ENCODE measurements at regions not wholly inside any gene's neighbourhood (a gene's known extent, or its start where the extent isn't known, plus 50 kb on each side); places are given as distances from the start of the nearest gene placed in this dataset.

- no peak overlapping the region for H3K4me3 ChIP-seq (ENCODE audit: insufficient read depth, low read depth, low read length)
- no peaks in the 10 kb centered on the region for H3K4me1 ChIP-seq (ENCODE audit: control insufficient read depth, insufficient read depth, low read length)
- no peak overlapping the region for H4K5ac ChIP-seq (ENCODE audit: low read depth, low read length)
- no peak overlapping the region for H4K91ac ChIP-seq (ENCODE audit: insufficient read depth, low read depth, low read length)
- no peak overlapping the region for H2BK15ac ChIP-seq (ENCODE audit: low read depth, low read length)
- H2AK9ac ChIP-seq (replicated peaks; ENCODE audit: low read depth, low read length, poor library complexity) = no peak overlapping the region
- no peaks in the 10 kb centered on the region for H3K9me3 ChIP-seq (ENCODE audit: control insufficient read depth, insufficient read depth, low read length)
- H3K27ac ChIP-seq (ENCODE audit: insufficient read depth, low read length) = no peak overlapping the region
- POLR2A ChIA-PET (ENCODE audit: unreplicated experiment) = no interaction called here
- no peak overlapping the region for H3K23ac ChIP-seq (ENCODE audit: low read depth, low read length)
- H2BK5ac ChIP-seq (ENCODE audit: low read depth, low read length, poor library complexity, severe bottlenecking) = no peak overlapping the region
- DNase-seq (no peak), ATAC-seq (ENCODE audit: low read depth) (no peak)
- BruUV-seq (replicated peaks) = no TSS peak
- H4K8ac ChIP-seq (ENCODE audit: low read depth in 2 of 2, low read length in 2 of 2) = no peak overlapping the region
- in situ Hi-C loops (cut with MboI; ENCODE audit: low sequenced_read_pairs) = no loop called here
- dilution Hi-C loops (cut with HindIII; ENCODE audit: low sequenced_read_pairs, unreplicated experiment) = no loop called here
- H3K27me3 ChIP-seq (ENCODE audit: control insufficient read depth, insufficient read depth, low read length) = peaks cover 2% of the 10 kb centered on the region; the same call in 1 of the 2 replicates
- TF ChIP-seq CHD1 (IDR thresholded peaks at IDR 0.05; ENCODE audit: low read depth, low read length) (no peak), CTCF (conservative IDR thresholded peaks at IDR 0.05; ENCODE audit: low read depth, low read length) (no peak), POLR2A (IDR thresholded peaks at IDR 0.05; ENCODE audit: low read depth, low read length) (no peak), MXI1 (IDR thresholded peaks at IDR 0.05; ENCODE audit: borderline replicate concordance, low read depth, low read length) (no peak), CEBPB (IDR thresholded peaks at IDR 0.05; ENCODE audit: low read depth, low read length) (no peak), NFE2L2 (IDR thresholded peaks at IDR 0.05; ENCODE audit: low read depth, low read length) (no peak), RAD21 (IDR thresholded peaks at IDR 0.05; ENCODE audit: low read length) (no peak), MAZ (IDR thresholded peaks at IDR 0.05; ENCODE audit: borderline replicate concordance, low read depth, low read length) (no peak), MAFK (IDR thresholded peaks at IDR 0.05; ENCODE audit: low read depth, low read length) (no peak), USF2 (IDR thresholded peaks at IDR 0.05; ENCODE audit: low read depth, low read length) (no peak), RFX5 (IDR thresholded peaks at IDR 0.05; ENCODE audit: low read depth, low read length) (no peak), BHLHE40 (IDR thresholded peaks at IDR 0.05; ENCODE audit: low read depth, low read length) (no peak), ELK1 (IDR thresholded peaks at IDR 0.05; ENCODE audit: borderline replicate concordance, low read depth, low read length) (no peak)
- CTCF ChIA-PET = no interaction called here
- no peak overlapping the region for H2AK5ac ChIP-seq (ENCODE audit: low read depth, low read length)
- no peak overlapping the region for H2BK20ac ChIP-seq (ENCODE audit: low read depth, low read length)
- H3K79me1 ChIP-seq (ENCODE audit: low read depth in 1 of 2, low read length in 2 of 2) = no peaks in the 10 kb centered on the region
- H3K36me3 ChIP-seq (ENCODE audit: control insufficient read depth, insufficient read depth, low read length) = no peaks in the 10 kb centered on the region
- H3K9me1 ChIP-seq (ENCODE audit: insufficient read depth, low read length) = no peaks in the 10 kb centered on the region
- no peaks in the 10 kb centered on the region for H4K20me1 ChIP-seq (ENCODE audit: insufficient read depth, low read length)
- H3K18ac ChIP-seq (ENCODE audit: low read depth, low read length) = no peak overlapping the region
- H3K14ac ChIP-seq (replicated peaks; ENCODE audit: low read depth, low read length) = no peak overlapping the region
- no peak overlapping the region for H2AFZ ChIP-seq (replicated peaks; ENCODE audit: low read length, poor library complexity)
- H3K4me2 ChIP-seq (ENCODE audit: low read depth, low read length) = no peak overlapping the region
- intact Hi-C loops (cut with micrococcal nuclease) = no loop called here
- no peak overlapping the region for H3K9ac ChIP-seq (ENCODE audit: low read depth, low read length)
- no peak overlapping the region for H2BK120ac ChIP-seq (ENCODE audit: low read depth, low read length)
- no peak overlapping the region for H3K56ac ChIP-seq (ENCODE audit: extremely low read depth, insufficient read depth, low read length)
- H3K4ac ChIP-seq (ENCODE audit: low read depth, low read length) = no peak overlapping the region
- WGBS, 2 experiments (ENCODE audit: extremely low coverage in 2 of 2, insufficient read length in 1 of 2) = no CpG with 5 or more reads among the region's 13 CpGs
Observed at GRCh38 chr1:36542024-36542961, 59.6 kb upstream of the CSF3R start.

Measured in IMR-90 (cell line).